NCI-H748 treated with DMSO at 0.1 percent for 48 hours (cell line): ENCODE measurements at regions not wholly inside any gene's neighbourhood (a gene's known extent, or its start where the extent isn't known, plus 50 kb on each side); places are given as distances from the start of the nearest gene placed in this dataset.
"Not testable (repeated sequence)": the region's sequence is repeated elsewhere in the genome, so short reads cannot be mapped to it uniquely, and the experiment has no call there.

ENCODE experiments used
- DNase-seq: peaks from one replicate; lab custom pipeline; 2025; lab: John Stamatoyannopoulos, UW

- DNase-seq: no peak
These were observed 491.4 kb downstream of the NEBL start for GRCh38 chr10:20405761-20406160.

- DNase-seq: no peak
These were observed 492.1 kb downstream of the NEBL start for GRCh38 chr10:20405050-20405449.

GRCh38 chr10:20399772-20400171, 497.3 kb downstream of the NEBL start:
- no peak for DNase-seq

DNA sequence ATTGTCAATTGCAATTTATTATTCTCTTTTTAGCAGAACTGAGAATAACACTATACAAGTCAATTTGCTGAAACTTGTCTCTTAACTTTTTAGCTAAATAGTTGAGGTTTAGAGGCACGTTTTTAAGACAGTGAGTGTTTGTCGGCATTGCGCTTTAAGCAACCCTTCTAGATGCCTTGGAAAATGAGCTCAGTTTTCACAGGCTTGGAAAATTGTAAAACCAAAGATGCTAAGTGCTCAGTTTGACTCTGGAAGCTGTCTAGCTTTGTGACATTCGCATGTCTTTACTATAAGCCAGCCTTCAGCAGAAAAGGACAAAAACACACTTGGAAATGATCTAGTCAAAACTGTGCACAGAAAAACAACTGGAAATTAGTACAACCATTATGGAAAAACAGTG, 500.4 kb downstream of the NEBL start:
- no peak for DNase-seq

DNA sequence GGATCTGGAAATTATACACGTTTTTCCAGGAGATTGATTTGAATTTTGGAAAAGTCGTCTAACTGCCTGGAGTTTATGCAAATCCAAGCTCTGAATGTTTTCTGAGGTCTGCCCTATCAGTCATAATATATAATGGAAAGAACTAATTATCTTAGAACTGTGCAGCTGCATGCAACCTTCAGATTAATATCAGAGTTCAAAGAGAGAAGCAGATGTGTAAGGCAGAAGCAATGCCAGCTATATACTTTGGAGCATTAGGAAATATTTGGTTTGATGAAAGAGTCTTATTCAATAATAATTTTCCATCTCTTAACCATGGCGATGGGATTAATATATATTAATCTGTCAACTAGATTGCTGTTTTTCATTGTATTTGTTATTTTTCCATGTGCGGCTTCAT, 500.9 kb downstream of the NEBL start:
- no peak for DNase-seq

DNA sequence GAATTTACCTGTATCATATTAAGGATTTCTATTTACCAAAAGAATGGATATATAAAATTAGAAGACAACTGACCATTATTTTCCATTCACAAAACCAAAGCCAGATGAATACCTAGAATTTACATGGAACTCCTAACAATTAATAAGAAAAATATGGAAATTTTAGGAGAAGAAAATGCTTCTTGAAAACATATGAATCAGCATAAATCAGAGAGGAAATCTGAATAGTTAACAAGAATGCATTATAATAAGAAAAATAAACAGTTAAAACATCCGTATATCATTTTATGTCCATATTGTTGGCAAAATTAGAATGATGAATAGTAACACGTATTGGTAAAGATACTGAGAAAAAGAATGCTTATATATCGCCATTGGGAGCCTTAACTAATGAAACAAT, 505.5 kb downstream of the NEBL start:
- DNase-seq: no peak

DNA sequence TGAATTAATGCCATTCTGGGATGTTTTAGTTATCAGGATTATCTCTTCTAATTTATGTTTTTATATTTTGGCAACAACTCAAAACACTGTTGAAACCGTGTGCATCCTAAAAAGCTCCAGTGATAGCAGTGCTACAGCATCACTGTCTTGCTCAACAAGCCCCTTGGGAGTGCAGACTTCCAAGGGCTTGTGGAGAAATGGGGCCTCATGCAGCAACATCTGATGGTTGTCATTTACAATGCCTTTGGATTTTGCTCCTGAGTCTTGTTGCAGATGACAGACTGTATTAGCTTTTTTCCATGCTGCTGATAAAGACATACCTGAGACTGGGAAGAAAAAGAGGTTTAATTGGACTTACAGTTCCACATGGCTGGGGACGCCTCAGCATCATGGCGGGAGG, 515.4 kb downstream of the NEBL start:
- no peak for DNase-seq

- no peak for DNase-seq
These were observed 516.7 kb downstream of the NEBL start for GRCh38 chr10:20380401-20380800.

- DNase-seq: no peak
These were observed 524.4 kb downstream of the NEBL start for GRCh38 chr10:20372748-20373147.

DNA sequence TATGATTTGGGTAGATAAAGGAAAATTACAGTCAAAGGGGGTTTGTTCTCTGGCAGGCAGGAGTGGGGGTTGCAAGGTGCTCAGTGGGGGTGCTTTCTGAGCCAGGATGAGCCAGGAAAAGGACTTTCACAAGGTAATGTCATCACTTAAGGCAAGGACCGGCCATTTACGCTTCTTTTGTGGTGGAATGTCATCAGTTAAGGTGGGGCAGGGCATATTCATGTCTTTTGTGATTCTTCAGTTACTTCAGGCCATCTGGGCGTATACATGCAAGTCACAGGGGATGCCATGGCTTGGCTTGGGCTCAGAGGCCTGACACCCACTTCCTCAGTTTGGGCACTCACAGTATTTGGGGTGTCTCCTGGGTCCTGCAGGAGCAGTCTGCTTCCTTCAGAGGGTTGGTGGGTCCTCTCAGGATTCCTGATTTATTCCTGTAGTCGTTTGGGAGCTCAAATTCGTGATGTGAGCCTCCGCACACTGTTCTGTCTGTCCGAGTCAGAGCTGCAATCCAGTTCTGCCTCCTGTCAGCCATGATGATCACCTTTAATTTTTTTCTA, 526.1 kb downstream of the NEBL start:
- DNase-seq: not testable (repeated sequence)

- peak; percentile 25 for DNase-seq
These were observed 527.0 kb downstream of the NEBL start for GRCh38 chr10:20369863-20370736.

GRCh38 chr10:20363684-20364083, 533.4 kb downstream of the NEBL start:
- DNase-seq: no peak

GRCh38 chr10:20355915-20356314, 539.7 kb downstream of the PLXDC2 start:
- DNase-seq: no peak

DNA sequence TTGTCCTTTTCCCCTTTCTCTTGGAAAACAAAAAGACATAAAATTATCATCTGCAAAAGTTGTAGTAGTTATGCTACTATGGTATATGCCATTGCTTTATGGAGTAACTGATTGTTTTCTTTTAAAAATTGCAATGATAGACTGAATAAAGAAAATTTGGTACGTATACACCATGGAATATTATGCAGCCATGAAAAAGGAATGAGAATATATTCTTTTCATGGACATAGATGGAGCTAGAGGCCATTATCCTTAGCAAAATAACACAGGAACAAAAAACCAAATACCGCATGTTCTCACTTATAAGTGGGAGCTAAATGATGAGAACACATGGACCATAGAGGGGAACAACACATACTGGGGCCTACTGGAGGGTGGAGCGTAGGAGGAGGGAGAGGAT, 538.8 kb downstream of the PLXDC2 start:
- DNase-seq: no peak

DNA sequence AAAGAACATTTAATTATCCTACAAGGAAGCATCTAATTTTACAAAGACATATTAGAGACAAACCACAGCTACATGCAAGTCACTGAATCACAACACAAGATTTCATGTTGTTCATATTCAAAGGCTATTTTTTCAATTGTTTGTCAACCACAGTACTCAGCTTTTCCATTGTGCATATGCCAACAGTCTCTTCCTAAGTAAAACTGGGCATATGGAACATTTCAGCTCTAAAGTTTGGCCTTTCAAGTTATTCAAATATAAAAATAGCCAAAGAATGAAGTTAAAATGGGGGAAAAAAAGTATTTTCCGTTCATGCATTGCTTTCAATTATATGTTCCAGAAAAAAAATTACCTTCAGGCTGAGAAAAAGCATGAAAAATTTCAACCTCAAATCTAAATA, 537.9 kb downstream of the PLXDC2 start:
- no peak for DNase-seq

DNA sequence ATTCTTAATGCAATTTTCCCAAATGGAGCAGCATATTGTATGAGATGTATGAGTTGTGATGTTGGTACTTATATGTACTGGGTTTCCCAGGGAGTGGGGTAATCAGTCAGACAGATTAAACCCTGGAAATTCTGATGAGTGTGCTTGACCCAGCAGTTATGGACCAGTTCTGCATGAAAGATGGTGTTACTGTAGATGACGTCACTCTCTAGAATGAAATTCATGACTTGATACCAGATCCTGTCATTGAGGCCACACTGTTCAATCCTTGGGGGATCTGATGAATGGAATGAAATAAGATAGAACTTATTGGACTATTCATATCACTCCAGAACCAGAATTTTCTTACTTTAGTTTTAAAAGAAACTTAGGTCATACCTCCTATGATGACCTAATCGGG, 534.3 kb downstream of the PLXDC2 start:
- no peak for DNase-seq

DNA sequence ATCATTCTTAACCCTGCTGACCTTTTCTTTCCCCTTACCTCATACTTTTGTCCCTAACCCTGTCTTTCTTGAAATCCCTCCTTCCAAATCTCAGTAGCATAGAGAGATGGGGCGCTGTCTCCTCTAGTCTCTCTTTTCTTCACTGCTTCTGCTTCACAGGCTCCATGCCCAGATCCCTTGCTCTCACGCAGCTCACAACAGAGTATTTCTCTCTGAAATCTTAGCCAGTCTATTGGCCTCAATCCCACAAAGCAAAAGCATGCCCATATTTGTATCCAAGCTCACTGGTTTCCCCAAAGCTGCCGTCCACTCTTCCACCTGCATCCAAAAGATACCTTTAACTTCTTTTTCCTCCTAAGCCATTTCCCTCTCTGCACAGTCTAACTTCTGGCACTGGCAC, 526.8 kb downstream of the PLXDC2 start:
- DNase-seq: no peak
